Stimulated activated naive B cell treated with anti-CD40 and anti-IgM and Interleukin-4, amounts not matched to agents 10 μg/mL and 1 μg/mL and 100 μg/mL, for 72 hours (primary cell): ENCODE measurements at regions not wholly inside any gene's neighbourhood (a gene's known extent, or its start where the extent isn't known, plus 50 kb on each side); places are given as distances from the start of the nearest gene placed in this dataset.

Source experiments
- ATAC-seq, 2 donors: fragments of 150-1000 bp; cut with Tn5 transposase; replicated peaks; 2 replicates each; pipeline ENCODE4 v1.10.0; 2021; ENCODE audit warnings: moderate library complexity in 1 of 2
- DNase-seq: peaks from one replicate; pipeline ENCODE4 v3.0.0; 2021
- H3K27ac Mint-ChIP-seq: one replicate; pipeline ENCODE4 v1.8.0; 2022; ENCODE audit warnings: mild to moderate bottlenecking, mixed read lengths
- H3K27me3 Mint-ChIP-seq, 2 donors: one replicate each; pipeline ENCODE4 v1.8.0; 2022; ENCODE audit warnings: mixed read lengths in 2 of 2
- H3K36me3 Mint-ChIP-seq, 2 donors: one replicate each; pipeline ENCODE4 v1.8.0; 2022; ENCODE audit warnings: mixed read lengths in 2 of 2, mild to moderate bottlenecking in 1 of 2
- H3K4me1 Mint-ChIP-seq, 2 donors: one replicate each; pipeline ENCODE4 v1.8.0; 2022; ENCODE audit warnings: mixed read lengths in 2 of 2, mild to moderate bottlenecking in 1 of 2
- H3K4me3 Mint-ChIP-seq, 2 donors: one replicate each; pipeline ENCODE4 v1.8.0; 2022; ENCODE audit warnings: mild to moderate bottlenecking in 2 of 2, mixed read lengths in 2 of 2, moderate library complexity in 1 of 2
- H3K9me3 Mint-ChIP-seq, 2 donors: one replicate each; pipeline ENCODE4 v1.8.0; 2022; ENCODE audit warnings: mixed read lengths in 2 of 2, mild to moderate bottlenecking in 1 of 2

DNA sequence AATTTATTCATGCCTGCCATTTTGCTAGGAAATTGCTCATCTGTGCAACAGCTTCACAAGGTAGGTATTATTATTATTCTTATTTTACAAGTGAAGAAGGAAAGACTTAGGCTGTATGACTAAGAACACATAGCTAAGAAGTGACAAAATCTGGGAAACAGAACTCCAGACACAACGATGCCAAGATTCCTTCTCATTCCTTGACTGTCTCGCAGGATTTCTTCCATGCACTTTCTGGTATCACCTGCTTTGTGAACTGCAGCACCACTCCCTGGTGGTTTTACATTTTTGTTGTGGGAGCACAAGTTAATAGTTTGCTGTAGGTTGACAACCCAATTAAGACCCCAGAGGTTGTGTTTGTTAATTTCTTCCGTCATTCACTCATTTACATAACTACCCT is 188.5 kb downstream of the LACC1 start:
- no peaks in the 10 kb centered on the region for H3K4me1 Mint-ChIP-seq
- ATAC-seq (no peak), DNase-seq (no peak)
- H3K27ac Mint-ChIP-seq: no peak overlapping the region
- no peaks in the 10 kb centered on the region for H3K36me3 Mint-ChIP-seq
- H3K9me3 Mint-ChIP-seq: peaks cover 0 to 6% of the 10 kb centered on the region in 2 donors
- H3K27me3 Mint-ChIP-seq: peaks cover 15 to 20% of the 10 kb centered on the region in 2 donors
- H3K4me3 Mint-ChIP-seq: no peak overlapping the region

DNA sequence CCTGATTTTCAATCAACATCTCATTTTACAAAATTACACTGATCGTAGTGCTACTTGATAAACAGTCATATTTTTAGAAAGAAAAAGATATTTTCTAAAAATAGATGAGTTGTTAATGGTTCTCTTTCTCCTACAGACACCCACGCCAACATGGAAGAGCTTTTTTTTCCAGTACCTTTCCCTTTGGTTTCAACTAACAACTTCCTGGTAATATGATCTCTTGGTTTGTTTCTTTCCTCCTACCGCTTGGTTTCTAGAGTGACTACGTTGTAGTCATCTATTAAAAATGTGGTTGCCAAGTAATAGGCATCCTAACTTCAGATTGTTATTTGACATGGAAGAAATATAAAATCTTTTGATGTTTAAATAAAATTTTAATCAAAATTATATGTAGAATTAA is 189.0 kb downstream of the LACC1 start:
- H3K27ac Mint-ChIP-seq: no peak overlapping the region
- DNase-seq: no peak

DNA sequence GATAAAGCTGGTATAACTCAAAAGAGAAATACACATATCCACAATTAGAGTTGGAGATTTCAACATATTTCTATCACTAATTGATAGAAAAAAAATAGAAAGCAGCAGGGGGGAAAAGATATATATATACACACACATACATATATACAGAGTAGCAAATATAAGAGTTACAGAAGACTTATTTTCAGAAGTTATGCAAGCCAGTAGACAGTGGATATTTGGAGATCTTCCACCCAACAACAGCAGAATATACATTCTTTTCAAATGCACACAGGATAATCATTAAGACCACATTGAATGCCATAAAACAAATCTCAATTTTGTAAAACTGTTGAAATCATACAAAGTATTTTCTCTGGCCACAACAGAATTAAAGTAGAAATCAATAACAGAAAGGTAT is 192.8 kb downstream of the LACC1 start:
- no peak for ATAC-seq
- H3K27ac Mint-ChIP-seq: no peak overlapping the region
- H3K27me3 Mint-ChIP-seq: peaks cover 0 to 9% of the 10 kb centered on the region in 2 donors
- H3K36me3 Mint-ChIP-seq: no peaks in the 10 kb centered on the region
- H3K4me1 Mint-ChIP-seq: no peaks in the 10 kb centered on the region
- H3K4me3 Mint-ChIP-seq: no peak overlapping the region
- H3K9me3 Mint-ChIP-seq: peaks cover 0 to 9% of the 10 kb centered on the region in 2 donors
- DNase-seq: no peak

More for the DNA sequence above, 189.0 kb downstream of the LACC1 start:
- Mint-ChIP-seq H3K4me3 (no peak overlapping the region), H3K27me3 (peaks cover 15 to 20% of the 10 kb centered on the region in 2 donors), H3K36me3 (no peaks in the 10 kb centered on the region), H3K4me1 (no peaks in the 10 kb centered on the region), H3K9me3 (peaks cover 0 to 9% of the 10 kb centered on the region in 2 donors)
- no peak for ATAC-seq

DNA sequence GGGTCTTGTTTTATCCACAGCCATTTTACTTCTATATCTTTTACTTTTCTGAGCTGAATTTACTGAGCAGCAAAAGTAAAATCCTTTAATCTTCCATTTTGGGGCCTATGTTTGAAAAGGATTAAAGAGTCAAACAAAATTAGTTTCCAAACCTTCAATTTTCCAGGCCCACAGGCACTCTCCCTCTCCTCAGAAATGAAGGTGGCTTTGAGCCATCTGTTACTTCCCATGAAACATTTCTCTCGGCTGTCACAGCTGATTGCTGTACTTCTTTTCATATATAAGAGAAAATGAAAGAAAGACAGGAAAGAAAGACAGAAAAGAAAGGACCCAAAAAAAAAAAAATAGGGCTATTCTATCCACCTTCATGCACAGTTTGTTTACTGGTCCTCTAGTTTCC is 194.9 kb downstream of the LACC1 start:
- no peaks in the 10 kb centered on the region for H3K27me3 Mint-ChIP-seq
- H3K27ac Mint-ChIP-seq: no peak overlapping the region
- ATAC-seq: no peak
- H3K36me3 Mint-ChIP-seq: no peaks in the 10 kb centered on the region
- no peak overlapping the region for H3K4me3 Mint-ChIP-seq
- no peaks in the 10 kb centered on the region for H3K4me1 Mint-ChIP-seq
- DNase-seq: no peak
- H3K9me3 Mint-ChIP-seq: peaks cover 0 to 9% of the 10 kb centered on the region in 2 donors

DNA sequence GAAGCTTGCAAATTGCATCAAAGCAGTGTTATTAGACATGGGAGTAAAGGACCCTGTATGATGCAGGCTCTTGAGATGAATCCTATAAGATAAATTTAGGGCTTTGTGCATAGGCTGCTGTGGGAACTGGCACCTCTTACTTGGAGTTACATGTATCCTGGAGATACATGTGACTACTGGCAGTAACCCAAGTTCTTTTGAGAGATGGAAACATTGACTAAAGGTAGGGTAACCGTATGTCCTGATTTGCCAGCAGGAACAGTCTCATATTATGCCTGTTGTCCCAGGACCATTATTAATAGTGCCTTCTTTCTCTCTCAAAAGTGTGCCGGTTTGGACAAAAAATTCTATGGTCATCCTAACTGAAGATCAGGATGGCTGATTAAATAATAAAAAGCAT is 195.4 kb downstream of the LACC1 start:
- Mint-ChIP-seq H3K27me3 (no peaks in the 10 kb centered on the region), H3K4me1 (no peaks in the 10 kb centered on the region), H3K9me3 (peaks cover 0 to 9% of the 10 kb centered on the region in 2 donors), H3K36me3 (no peaks in the 10 kb centered on the region), H3K27ac (no peak overlapping the region), H3K4me3 (no peak overlapping the region)
- ATAC-seq: no peak
- no peak for DNase-seq

DNA sequence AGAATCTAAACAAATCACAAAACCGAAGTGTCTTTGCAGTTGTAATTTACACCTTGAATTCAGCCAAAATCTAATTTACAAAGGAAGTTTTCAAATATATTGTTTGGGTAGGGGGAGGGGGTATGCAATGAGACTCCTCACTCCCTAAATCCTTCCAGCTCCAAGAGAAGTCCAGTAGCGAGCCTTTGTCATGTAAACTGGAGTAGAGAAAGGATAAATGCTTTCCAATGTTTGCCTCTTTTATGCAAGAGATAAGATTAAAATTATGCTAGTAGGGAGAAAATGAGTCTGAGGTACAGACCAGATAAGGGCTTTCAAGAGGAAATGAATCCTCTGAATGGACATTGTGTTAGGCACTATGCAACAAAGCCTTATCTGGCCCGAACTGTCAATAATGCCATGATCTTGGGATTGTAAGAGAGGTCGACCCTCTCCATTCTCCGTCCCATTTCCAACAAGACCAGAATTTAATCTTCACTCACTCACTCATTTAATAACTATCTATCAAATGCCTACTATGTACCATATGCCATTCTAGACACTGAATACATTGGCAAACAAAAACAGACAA is 199.2 kb downstream of the LACC1 start:
- Mint-ChIP-seq H3K4me3 (no peak overlapping the region), H3K4me1 (no peaks in the 10 kb centered on the region), H3K27me3 (no peaks in the 10 kb centered on the region), H3K36me3 (no peaks in the 10 kb centered on the region), H3K9me3 (peaks cover 0 to 5% of the 10 kb centered on the region in 2 donors), H3K27ac (no peak overlapping the region)
- DNase-seq: no peak
- ATAC-seq: no peak

DNA sequence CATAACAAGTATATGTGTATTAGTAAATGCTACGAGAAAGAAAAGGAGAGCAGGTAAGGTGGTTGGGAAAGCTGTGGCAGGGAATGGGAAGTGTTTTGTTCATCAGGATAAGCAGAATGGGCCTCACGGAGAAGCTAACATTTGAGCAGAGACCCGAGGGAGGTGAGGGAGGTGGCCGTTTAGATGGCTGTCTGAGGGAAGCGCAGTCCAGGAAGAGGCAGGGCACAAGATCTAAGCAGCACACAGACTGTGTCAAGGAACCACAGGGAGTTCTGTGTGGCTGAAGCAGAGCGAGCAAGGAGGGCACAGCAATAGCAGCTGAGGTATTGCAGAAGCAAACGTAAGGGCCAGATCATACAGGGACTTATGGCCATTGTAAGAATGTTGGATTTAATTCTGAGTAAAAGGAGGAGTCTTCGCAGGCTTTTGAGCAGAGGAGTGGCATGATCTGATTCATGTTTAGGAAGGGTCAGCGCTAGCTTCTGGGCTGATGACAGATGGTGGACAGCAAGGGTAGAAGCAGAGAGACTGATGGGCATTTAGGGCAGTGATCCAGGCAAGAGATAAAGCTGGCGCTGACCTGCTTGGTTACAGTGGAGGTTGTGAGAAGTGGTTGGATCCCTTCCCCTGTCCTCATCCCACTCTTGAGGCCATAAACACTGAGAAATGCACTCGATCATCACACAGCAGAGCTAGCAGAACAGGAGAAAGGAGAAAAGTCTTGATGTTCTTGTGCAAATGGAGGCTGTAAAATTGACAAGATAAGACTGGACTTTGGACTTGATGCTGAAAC is 199.9 kb downstream of the LACC1 start:
- Mint-ChIP-seq H3K9me3 (peaks cover 0 to 5% of the 10 kb centered on the region in 2 donors), H3K4me1 (no peaks in the 10 kb centered on the region), H3K27ac (no peak overlapping the region), H3K27me3 (no peaks in the 10 kb centered on the region), H3K36me3 (no peaks in the 10 kb centered on the region), H3K4me3 (no peak overlapping the region)
- ATAC-seq: no peak
- no peak for DNase-seq

DNA sequence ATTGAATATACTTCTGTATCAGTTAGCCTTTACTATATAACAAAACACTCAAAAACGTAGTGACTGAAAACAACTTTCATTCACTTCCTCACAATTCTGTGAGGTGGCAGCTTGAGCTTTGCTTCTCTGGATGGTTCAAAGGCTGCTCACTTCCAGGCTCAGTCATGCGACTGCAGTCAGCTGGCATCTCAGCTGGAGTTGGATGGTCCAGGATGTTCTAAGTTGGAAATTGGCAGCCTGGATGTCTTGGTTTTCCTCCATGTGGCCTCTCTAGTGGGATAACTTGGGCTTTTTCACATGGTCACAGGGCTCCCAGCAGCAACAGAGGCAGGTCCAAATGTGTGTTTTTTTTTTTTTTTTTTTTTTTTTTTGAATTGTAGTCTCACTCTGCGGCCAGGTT is 204.4 kb downstream of the LACC1 start:
- no peak for ATAC-seq
- H3K4me1 Mint-ChIP-seq: peaks cover 6 to 12% of the 10 kb centered on the region in 2 donors
- no peak for DNase-seq
- H3K4me3 Mint-ChIP-seq: no peak overlapping the region
- H3K36me3 Mint-ChIP-seq: peaks cover 0 to 1% of the 10 kb centered on the region in 2 donors
- no peak overlapping the region for H3K27ac Mint-ChIP-seq
- H3K27me3 Mint-ChIP-seq: no peaks in the 10 kb centered on the region
- H3K9me3 Mint-ChIP-seq: peaks cover 0 to 5% of the 10 kb centered on the region in 2 donors

DNA sequence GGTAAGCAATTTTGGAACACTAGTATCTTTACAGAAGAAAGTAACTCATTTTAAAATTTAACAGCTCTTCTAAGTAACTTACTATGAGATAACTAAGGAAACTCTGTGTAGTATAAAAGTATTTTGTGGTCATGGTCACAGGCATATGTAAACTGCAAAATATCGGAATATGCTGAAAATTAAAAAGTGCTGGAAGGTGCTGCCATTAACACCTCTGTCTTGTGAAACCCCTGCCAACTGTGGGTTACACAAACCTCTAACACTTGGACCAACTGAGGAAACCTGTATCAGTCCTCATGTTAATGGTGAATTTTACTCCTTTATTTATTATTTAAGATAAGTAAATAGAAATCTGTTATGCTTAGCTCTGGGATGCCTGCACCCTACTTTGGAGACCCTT is 206.7 kb downstream of the LACC1 start:
- peaks cover 3 to 5% of the 10 kb centered on the region in 2 donors for H3K9me3 Mint-ChIP-seq
- H3K4me1 Mint-ChIP-seq: peaks cover 11 to 20% of the 10 kb centered on the region in 2 donors
- no peak overlapping the region for H3K4me3 Mint-ChIP-seq
- peaks cover 0 to 1% of the 10 kb centered on the region in 2 donors for H3K36me3 Mint-ChIP-seq
- no peak for DNase-seq
- H3K27me3 Mint-ChIP-seq: no peaks in the 10 kb centered on the region
- ATAC-seq: no peak
- no peak overlapping the region for H3K27ac Mint-ChIP-seq

DNA sequence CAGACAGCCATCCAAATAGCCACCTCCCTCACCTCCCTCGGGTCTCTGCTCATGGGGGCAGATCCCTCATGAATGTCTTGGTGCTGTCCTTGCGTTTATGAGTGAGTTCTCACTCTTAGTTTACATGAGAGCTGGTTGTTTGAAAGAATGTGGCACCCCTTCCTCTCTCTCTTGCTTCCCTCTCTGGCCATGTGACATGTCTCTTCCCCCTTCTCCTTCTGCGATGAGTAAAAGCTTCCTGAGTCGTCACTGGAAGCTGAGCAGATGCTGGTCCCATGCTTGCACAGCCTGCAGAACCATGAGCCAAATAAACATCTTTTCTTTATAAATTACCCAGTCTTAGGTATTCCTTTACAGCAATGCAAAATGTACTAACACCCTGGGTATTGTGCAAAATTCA is 208.7 kb downstream of the LACC1 start:
- DNase-seq (no peak), ATAC-seq (no peak)
- no peak overlapping the region for H3K4me3 Mint-ChIP-seq
- H3K27me3 Mint-ChIP-seq: no peaks in the 10 kb centered on the region
- no peak overlapping the region for H3K27ac Mint-ChIP-seq
- peaks cover 0 to 1% of the 10 kb centered on the region in 2 donors for H3K36me3 Mint-ChIP-seq
- peaks cover 14 to 26% of the 10 kb centered on the region in 2 donors for H3K4me1 Mint-ChIP-seq
- peaks cover 0 to 5% of the 10 kb centered on the region in 2 donors for H3K9me3 Mint-ChIP-seq

DNA sequence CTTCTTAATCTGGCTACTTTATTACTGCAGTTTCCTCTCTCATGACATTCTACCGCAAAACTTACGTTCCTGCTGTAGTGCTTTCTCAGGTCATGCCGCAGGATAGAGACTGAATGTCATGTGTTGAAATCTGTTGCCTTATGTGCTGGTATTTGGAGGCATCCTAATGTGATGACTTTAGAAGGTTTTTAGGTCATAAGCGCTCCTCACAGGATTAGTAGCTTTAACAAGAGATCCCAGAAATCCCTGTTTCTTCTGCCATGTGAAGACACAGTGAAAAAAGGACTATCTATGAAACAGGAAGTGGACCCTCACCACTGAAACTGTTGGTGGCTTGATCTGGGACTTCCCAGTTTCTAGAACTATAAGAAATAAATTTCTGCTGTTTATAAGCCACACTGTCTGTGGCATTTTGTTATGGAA is 209.3 kb downstream of the LACC1 start:
- Mint-ChIP-seq H3K27ac (peak overlapping the region; percentile 47), H3K27me3 (no peaks in the 10 kb centered on the region), H3K36me3 (peaks cover 0 to 1% of the 10 kb centered on the region in 2 donors), H3K9me3 (peaks cover 0 to 5% of the 10 kb centered on the region in 2 donors), H3K4me1 (peaks cover 14 to 26% of the 10 kb centered on the region in 2 donors), H3K4me3 (peak overlapping the region in 1 of 2 donors; percentile 33)
- peak; percentile 6 for DNase-seq
- ATAC-seq: peak; percentile 89 to 92

DNA sequence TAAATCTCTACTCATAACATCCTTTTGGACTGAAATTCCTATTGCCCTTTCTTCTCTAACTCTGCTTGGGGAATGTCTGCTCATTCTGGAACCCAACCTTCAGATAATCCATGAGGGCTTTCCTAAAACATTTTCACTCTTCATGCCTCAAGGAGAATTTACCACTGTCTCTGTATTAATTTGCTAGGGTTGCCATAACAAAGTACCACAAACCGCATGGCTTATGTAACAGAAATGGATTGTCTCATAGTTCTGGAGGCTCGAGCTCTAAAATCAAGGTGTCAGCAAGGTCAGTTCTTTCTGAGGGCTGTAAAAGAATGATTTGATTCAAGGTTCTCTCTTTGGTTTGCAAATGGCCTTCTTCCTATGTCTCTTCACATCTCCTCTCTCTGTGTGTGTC is 209.7 kb downstream of the LACC1 start:
- ATAC-seq (peak; percentile 15 to 35), DNase-seq (no peak)
- Mint-ChIP-seq H3K4me1 (peaks cover 14 to 26% of the 10 kb centered on the region in 2 donors), H3K27ac (no peak overlapping the region), H3K4me3 (no peak overlapping the region), H3K9me3 (peaks cover 0 to 5% of the 10 kb centered on the region in 2 donors), H3K36me3 (peaks cover 0 to 1% of the 10 kb centered on the region in 2 donors), H3K27me3 (no peaks in the 10 kb centered on the region)

DNA sequence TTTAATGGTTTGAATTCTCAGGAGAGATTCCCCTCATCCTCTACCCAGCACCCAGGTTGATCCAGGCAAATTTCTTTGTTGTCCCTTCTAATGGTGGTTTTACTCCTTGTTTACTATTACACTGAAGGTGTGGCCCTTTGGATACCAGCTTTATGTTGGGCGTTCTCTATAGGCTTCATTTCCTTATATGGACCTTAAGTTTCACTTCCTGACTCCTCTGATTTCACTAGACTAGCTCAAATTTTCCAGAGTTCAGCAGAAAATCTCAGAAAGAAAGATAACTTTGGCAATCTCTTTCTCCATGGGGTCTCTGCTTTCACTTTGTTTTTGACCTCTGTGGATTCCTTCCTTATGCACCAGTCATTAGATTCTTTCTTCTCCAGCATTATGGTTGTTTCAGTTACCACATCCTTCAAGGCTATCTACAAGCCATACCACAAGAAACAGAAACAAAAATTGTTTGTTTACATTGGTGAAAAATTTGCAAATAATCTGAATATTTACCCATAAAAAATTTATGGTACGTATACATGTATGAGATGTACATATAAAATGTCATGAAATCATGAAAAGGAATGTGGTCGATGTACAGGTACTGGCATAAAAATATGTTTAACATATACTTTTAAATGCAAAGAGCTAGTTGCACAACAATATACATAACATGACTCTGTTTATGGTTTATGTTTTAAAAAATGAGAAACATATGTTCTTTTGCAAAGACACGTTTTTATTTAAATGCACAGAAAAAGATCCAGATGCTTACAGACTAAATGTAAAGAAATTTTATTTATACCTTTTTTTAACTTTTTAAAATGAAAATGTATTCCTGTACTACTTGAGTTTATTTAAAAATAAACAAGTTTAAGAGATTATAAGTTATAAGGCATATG is 212.6 kb downstream of the LACC1 start:
- no peaks in the 10 kb centered on the region for H3K27me3 Mint-ChIP-seq
- ATAC-seq: no peak

More for the DNA sequence above, 212.6 kb downstream of the LACC1 start:
- Mint-ChIP-seq H3K4me3 (no peak overlapping the region), H3K36me3 (peaks cover 0 to 1% of the 10 kb centered on the region in 2 donors), H3K27ac (no peak overlapping the region), H3K4me1 (peaks cover 14 to 26% of the 10 kb centered on the region in 2 donors), H3K9me3 (peaks cover 0 to 5% of the 10 kb centered on the region in 2 donors)
- no peak for DNase-seq
